Panc1 (cell line): ENCODE measurements at regions not wholly inside any gene's neighbourhood (a gene's known extent, or its start where the extent isn't known, plus 50 kb on each side); places are given as distances from the start of the nearest gene placed in this dataset.

ENCODE experiments used
- ATAC-seq: fragments of 200-7000 bp; cut with Tn5 transposase; 2 replicates; pipeline ENCODE4 v1.9.1; 2020; ENCODE audit warnings: mild to moderate bottlenecking, moderate library complexity
- BruUV-seq: library from RNA; stranded (reverse); fragments of 400-500 nt; replicated peaks from 2 replicates; lab custom pipeline; 2021; lab: Mats Ljungman, UMichigan
- CTCF ChIA-PET: fragments of 300-600 bp; sonication (Branson Sonifier 250); formaldehyde crosslinking; loops from one replicate; lab custom pipeline; 2022; ENCODE audit warnings: antibody characterized with exemption; lab: Charles Lee
- POLR2A ChIA-PET: fragments of 300-600 bp; sonication (Branson Sonifier 250); formaldehyde crosslinking; loops from one replicate; lab custom pipeline; 2022; ENCODE audit warnings: antibody characterized with exemption; lab: Charles Lee
- DNase-seq: peaks from one replicate; pipeline ENCODE4 v3.0.0-alpha.2; 2010; ENCODE audit warnings: low read depth, low spot score
- H3K27ac ChIP-seq: 2 replicates; pipeline ENCODE4 v1.5.1; 2011; ENCODE audit warnings: mild to moderate bottlenecking, low read length, inconsistent platforms
- H3K27me3 ChIP-seq: fragments of 200-500 bp; sonication (Bioruptor generic); 2 replicates; pipeline ENCODE4 v1.6.0; 2014; ENCODE audit warnings: low read length, inconsistent platforms; ENCODE audit not compliant: control insufficient read depth, insufficient read depth
- H3K36me3 ChIP-seq: fragments of 200-500 bp; sonication (Bioruptor generic); 2 replicates; pipeline ENCODE4 v1.5.1; 2014; ENCODE audit warnings: inconsistent platforms, mild to moderate bottlenecking, low read length, moderate library complexity; ENCODE audit not compliant: control insufficient read depth, insufficient read depth
- H3K4me1 ChIP-seq: 2 replicates; pipeline ENCODE4 v1.5.1; 2011; ENCODE audit warnings: inconsistent platforms, mild to moderate bottlenecking, low read length, moderate library complexity; ENCODE audit not compliant: control insufficient read depth, insufficient read depth
- H3K4me3 ChIP-seq, 2 experiments: 2 replicates each; pipeline ENCODE4 v1.5.1; 2011 to 2012; ENCODE audit warnings: low read depth in 2 of 2, low read length in 2 of 2, mild to moderate bottlenecking in 2 of 2, inconsistent platforms in 1 of 2, moderate library complexity in 1 of 2
- H3K9me3 ChIP-seq: fragments of 200-500 bp; sonication (Bioruptor generic); 2 replicates; pipeline ENCODE4 v1.5.1; 2014; ENCODE audit warnings: low read depth, mild to moderate bottlenecking, inconsistent platforms, low read length, moderate library complexity; ENCODE audit not compliant: control insufficient read depth, insufficient read depth
- CTCF ChIP-seq: fragments of 450-650 bp; IDR thresholded peaks from 2 replicates; pipeline ENCODE4 v1.5.1; 2017; ENCODE audit warnings: mild to moderate bottlenecking
- POLR2AphosphoS5 ChIP-seq: IDR thresholded peaks from 2 replicates; pipeline ENCODE4 v1.6.1; 2012; ENCODE audit warnings: mild to moderate bottlenecking, low read depth, low read length, moderate library complexity
- REST ChIP-seq, 2 experiments: IDR thresholded peaks; 2 replicates each; pipeline ENCODE4 v1.6.1; 2011 to 2012; ENCODE audit warnings: low read depth in 2 of 2, control low read depth in 1 of 2, low read length in 1 of 2, mild to moderate bottlenecking in 1 of 2, moderate library complexity in 1 of 2; ENCODE audit not compliant: insufficient read depth in 1 of 2
- SIN3A ChIP-seq: IDR thresholded peaks from 2 replicates; pipeline ENCODE4 v1.6.1; 2012; ENCODE audit warnings: low read depth, mild to moderate bottlenecking, low read length, moderate library complexity, borderline replicate concordance; ENCODE audit not compliant: insufficient read depth
- TCF7L2 ChIP-seq: IDR thresholded peaks from 2 replicates; pipeline ENCODE4 v1.6.1; 2011; ENCODE audit warnings: mild to moderate bottlenecking, low read depth, low read length, inconsistent platforms
- in situ Hi-C: cut with HindIII; loops from 2 replicates; pipeline ENCODE4 v1.10.0; 2016; ENCODE audit warnings: low sequenced_read_pairs, low pct_unique_long_range_greater_than_20kb
- intact Hi-C: fragments of 100-400 bp; cut with micrococcal nuclease; formaldehyde crosslinking; loops from one replicate; pipeline ENCODE4 v1.10.0; 2022; ENCODE audit not compliant: unreplicated experiment

- in situ Hi-C loops (no loop called here), intact Hi-C loops (no loop called here)
- no peaks in the 10 kb centered on the region for H3K27me3 ChIP-seq
- H3K4me1 ChIP-seq, result no peaks in the 10 kb centered on the region
- TF ChIP-seq POLR2AphosphoS5 (no peak), REST (IDR thresholded peaks at IDR 0.05; ENCODE audit: insufficient read depth in 1 of 2, low read depth in 2 of 2, low read length in 1 of 2) (no peak), TCF7L2 (no peak), CTCF (no peak), SIN3A (no peak)
- no peaks in the 10 kb centered on the region for H3K9me3 ChIP-seq
- ATAC-seq (no peak), DNase-seq (no peak)
- H3K36me3 ChIP-seq, result no peaks in the 10 kb centered on the region
- CTCF ChIA-PET, result no interaction called here
- no peak overlapping the region for H3K4me3 ChIP-seq
- POLR2A ChIA-PET, result no interaction called here
- no peak overlapping the region for H3K27ac ChIP-seq
- no TSS peak for BruUV-seq
Measured at GRCh38 chr4:164683040-164683439, 70.9 kb upstream of the SMIM31 start.

- no peak for ATAC-seq
- BruUV-seq, result no TSS peak
Measured at GRCh38 chr4:164695650-164696049, 58.3 kb upstream of the SMIM31 start.

More at GRCh38 chr4:164695650-164696049, 58.3 kb upstream of the SMIM31 start:
- Histone ChIP-seq H3K36me3 (no peaks in the 10 kb centered on the region), H3K4me3 (no peak overlapping the region), H3K27me3 (no peaks in the 10 kb centered on the region), H3K4me1 (no peaks in the 10 kb centered on the region), H3K27ac (no peak overlapping the region), H3K9me3 (no peaks in the 10 kb centered on the region)
- in situ Hi-C loops, result no loop called here
- intact Hi-C loops, result no loop called here
- POLR2A ChIA-PET, result no interaction called here
- CTCF ChIA-PET, result no interaction called here
- no peak for TF ChIP-seq CTCF
- TF ChIP-seq REST (IDR thresholded peaks at IDR 0.05; ENCODE audit: insufficient read depth in 1 of 2, low read depth in 2 of 2, low read length in 1 of 2), result no peak
- TF ChIP-seq SIN3A, result no peak
- no peak for TF ChIP-seq POLR2AphosphoS5
- no peak for TF ChIP-seq TCF7L2
- no peak for DNase-seq
